OCI-LY3 (cell line): ENCODE measurements at regions not wholly inside any gene's neighbourhood (a gene's known extent, or its start where the extent isn't known, plus 50 kb on each side); places are given as distances from the start of the nearest gene placed in this dataset.

Source experiments
- H2AFZ ChIP-seq: fragments of 200-600, 300-600 bp; shearing (Covaris generic); 2 replicates; pipeline ENCODE4 v1.6.0; 2014; ENCODE audit warnings: antibody characterized with exemption, low read depth, low read length
- H3K27ac ChIP-seq: fragments of 200-600, 300-600 bp; sonication (generic); 2 replicates; pipeline ENCODE4 v1.5.1; 2014; ENCODE audit warnings: mild to moderate bottlenecking, low read length, moderate library complexity, mixed read lengths
- H3K27me3 ChIP-seq: fragments of 200-600, 300-600 bp; sonication (generic); 2 replicates; pipeline ENCODE4 v1.6.1; 2014; ENCODE audit warnings: low read depth, low read length, mixed read lengths
- H3K36me3 ChIP-seq: fragments of 200-600, 300-600 bp; sonication (generic); replicated peaks from 2 replicates; pipeline ENCODE3; 2014; ENCODE audit warnings: low read depth, low read length, mixed read lengths
- H3K4me1 ChIP-seq: fragments of 300-600, 200-600 bp; sonication (generic); 2 replicates; pipeline ENCODE4 v1.6.1; 2014; ENCODE audit warnings: low read length, mixed read lengths
- H3K4me2 ChIP-seq: fragments of 200-600, 300-600 bp; sonication (generic); 2 replicates; pipeline ENCODE4 v1.6.1; 2014; ENCODE audit warnings: low read length, mixed read lengths
- H3K4me3 ChIP-seq: fragments of 300-600, 200-600 bp; sonication (generic); 2 replicates; pipeline ENCODE4 v1.5.1; 2014; ENCODE audit warnings: antibody characterized with exemption, mild to moderate bottlenecking, low read length, moderate library complexity
- H3K79me2 ChIP-seq: fragments of 300-600, 200-600 bp; shearing (Covaris generic); 2 replicates; pipeline ENCODE4 v1.6.1; 2014; ENCODE audit warnings: mild to moderate bottlenecking, low read length, mixed read lengths
- H3K9ac ChIP-seq: fragments of 300-600, 200-600 bp; shearing (Covaris generic); 2 replicates; pipeline ENCODE4 v1.6.0; 2014; ENCODE audit warnings: mild to moderate bottlenecking, low read length, moderate library complexity
- H3K9me3 ChIP-seq: fragments of 200-600, 300-600 bp; shearing (Covaris generic); 2 replicates; pipeline ENCODE4 v1.6.1; 2014; ENCODE audit warnings: low read length, mixed read lengths; ENCODE audit not compliant: insufficient read depth
- H4K20me1 ChIP-seq: fragments of 200-600, 300-600 bp; sonication (generic); 2 replicates; pipeline ENCODE4 v1.6.1; 2016; ENCODE audit warnings: low read length, mixed read lengths; ENCODE audit not compliant: insufficient read depth
- CTCF ChIP-seq: fragments of 200-600, 300-600 bp; sonication (generic); IDR thresholded peaks from 2 replicates; pipeline ENCODE4 v1.5.1; 2014; ENCODE audit warnings: antibody characterized with exemption, low read length, low read depth
- EZH2phosphoT487 ChIP-seq: fragments of 200-600 bp; shearing (Covaris generic); IDR thresholded peaks from 2 replicates; pipeline ENCODE4 v1.6.1; 2018; ENCODE audit warnings: antibody characterized with exemption, mixed run types, low read depth

GRCh38 chr4:23034731-23035130 lies 342.0 kb downstream of the GBA3 start:
- Histone ChIP-seq H3K27ac (no peak overlapping the region), H4K20me1 (no peaks in the 10 kb centered on the region), H3K4me2 (no peak overlapping the region), H3K27me3 (no peaks in the 10 kb centered on the region), H3K9me3 (no peaks in the 10 kb centered on the region), H3K4me1 (no peaks in the 10 kb centered on the region), H3K9ac (no peak overlapping the region), H2AFZ (no peak overlapping the region), H3K79me2 (no peaks in the 10 kb centered on the region), H3K4me3 (no peak overlapping the region), H3K36me3 (no peaks in the 10 kb centered on the region)
- TF ChIP-seq CTCF: no peak
- TF ChIP-seq EZH2phosphoT487: no peak

DNA sequence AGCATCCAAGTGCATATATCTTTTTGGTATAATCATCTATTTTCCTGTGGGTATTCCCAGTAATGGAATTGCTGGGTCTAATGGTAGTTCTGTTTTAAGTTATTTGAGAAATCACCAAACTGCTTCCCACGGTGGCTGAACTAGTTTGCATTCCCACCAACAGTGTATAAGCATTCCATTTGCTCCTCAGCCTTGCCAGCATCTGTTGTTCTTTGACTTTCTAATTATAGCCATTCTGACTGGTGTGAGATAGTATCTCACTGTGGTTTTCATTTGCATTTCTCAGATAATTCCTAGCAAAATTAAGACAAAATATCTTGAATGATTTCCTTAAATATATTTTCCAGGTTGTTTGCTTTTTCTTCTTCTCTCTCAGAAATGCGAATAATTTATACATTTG lies 341.1 kb downstream of the GBA3 start:
- Histone ChIP-seq H3K9ac (no peak overlapping the region), H3K9me3 (no peaks in the 10 kb centered on the region), H3K4me2 (no peak overlapping the region), H2AFZ (no peak overlapping the region), H3K27me3 (no peaks in the 10 kb centered on the region), H3K36me3 (no peaks in the 10 kb centered on the region), H3K27ac (no peak overlapping the region), H4K20me1 (no peaks in the 10 kb centered on the region), H3K4me3 (no peak overlapping the region), H3K4me1 (no peaks in the 10 kb centered on the region), H3K79me2 (no peaks in the 10 kb centered on the region)
- TF ChIP-seq EZH2phosphoT487 (no peak), CTCF (no peak)

DNA sequence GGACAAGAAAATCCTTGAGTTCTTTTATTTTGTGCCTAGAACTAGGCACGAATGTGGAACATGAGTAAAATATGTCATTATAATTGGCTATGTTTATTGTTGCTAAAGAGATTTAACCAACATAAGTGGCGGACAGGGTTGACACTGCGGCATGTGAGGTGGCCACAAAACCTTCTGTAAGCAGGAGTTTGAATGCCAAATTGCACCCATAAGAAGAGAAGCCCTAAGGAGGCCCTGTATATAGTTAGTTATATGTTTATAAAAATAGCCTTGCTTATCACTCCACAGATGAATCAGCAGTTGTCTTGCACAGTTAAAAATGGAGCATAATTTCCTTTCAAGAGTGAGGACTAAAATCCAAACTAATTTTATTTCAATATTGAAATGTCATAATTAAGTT lies 336.1 kb downstream of the GBA3 start:
- no peak for TF ChIP-seq CTCF
- no peak for TF ChIP-seq EZH2phosphoT487
- Histone ChIP-seq H4K20me1 (no peaks in the 10 kb centered on the region), H3K27ac (no peak overlapping the region), H2AFZ (no peak overlapping the region), H3K79me2 (no peaks in the 10 kb centered on the region), H3K4me2 (no peak overlapping the region), H3K4me3 (no peak overlapping the region), H3K4me1 (no peaks in the 10 kb centered on the region), H3K36me3 (no peaks in the 10 kb centered on the region), H3K9me3 (no peaks in the 10 kb centered on the region), H3K27me3 (no peaks in the 10 kb centered on the region), H3K9ac (no peak overlapping the region)

- Histone ChIP-seq H3K36me3 (no peaks in the 10 kb centered on the region), H3K9ac (no peak overlapping the region), H3K79me2 (no peaks in the 10 kb centered on the region), H3K9me3 (no peaks in the 10 kb centered on the region), H3K4me1 (no peaks in the 10 kb centered on the region), H3K4me3 (no peak overlapping the region), H3K4me2 (no peak overlapping the region), H3K27me3 (no peaks in the 10 kb centered on the region), H2AFZ (no peak overlapping the region), H4K20me1 (no peaks in the 10 kb centered on the region), H3K27ac (no peak overlapping the region)
- TF ChIP-seq CTCF (no peak), EZH2phosphoT487 (no peak)
These were observed 330.9 kb downstream of the GBA3 start for GRCh38 chr4:23023666-23024065.
